Neural progenitor cell (in vitro differentiated cells): ENCODE measurements at regions not wholly inside any gene's neighbourhood (a gene's known extent, or its start where the extent isn't known, plus 50 kb on each side); places are given as distances from the start of the nearest gene placed in this dataset. TPM values are rescaled to one million over a fixed set of nuclear protein-coding genes. Genes with fewer than 3 reads are reported as not detected.
A peak's percentile ranks its signal among the peaks of the same experiment; 100 is the strongest.

Experiments used
- DNase-seq: peaks from one replicate; pipeline ENCODE4 v3.0.0-alpha.2; 2016; ENCODE audit warnings: low spot score
- H2AFZ ChIP-seq: fragments of 200-600 bp; sonication (generic); replicated peaks from 2 replicates; pipeline ENCODE4 v1.6.1; 2016; ENCODE audit warnings: antibody characterized with exemption
- H3F3A ChIP-seq: fragments of 200-600 bp; sonication (generic); 2 replicates; pipeline ENCODE4 v1.6.1; 2016; ENCODE audit warnings: antibody characterized with exemption, low read depth
- H3K27ac ChIP-seq: fragments of 200-600 bp; sonication (generic); 2 replicates; pipeline ENCODE4 v1.5.1; 2016; ENCODE audit warnings: mild to moderate bottlenecking
- H3K27me3 ChIP-seq: fragments of 200-600 bp; sonication (generic); 2 replicates; pipeline ENCODE4 v1.6.1; 2016; ENCODE audit warnings: mild to moderate bottlenecking, moderate library complexity
- H3K36me3 ChIP-seq: fragments of 200-600 bp; sonication (generic); 2 replicates; pipeline ENCODE4 v1.5.1; 2016
- H3K4me1 ChIP-seq: fragments of 200-600 bp; sonication (generic); 2 replicates; pipeline ENCODE4 v1.6.1; 2016; ENCODE audit warnings: mixed run types
- H3K4me2 ChIP-seq: fragments of 200-600 bp; sonication (generic); 2 replicates; pipeline ENCODE4 v1.6.1; 2016
- H3K4me3 ChIP-seq: fragments of 200-600 bp; sonication (generic); 2 replicates; pipeline ENCODE4 v1.5.1; 2016
- H3K79me2 ChIP-seq: fragments of 200-600 bp; sonication (generic); 2 replicates; pipeline ENCODE4 v1.6.1; 2016; ENCODE audit warnings: low read depth
- H3K9ac ChIP-seq: fragments of 200-600 bp; sonication (generic); 2 replicates; pipeline ENCODE4 v1.6.1; 2016
- H3K9me3 ChIP-seq: fragments of 200-600 bp; sonication (generic); 2 replicates; pipeline ENCODE4 v1.5.1; 2016; ENCODE audit warnings: low read depth
- H4K20me1 ChIP-seq: fragments of 200-600 bp; sonication (generic); 2 replicates; pipeline ENCODE4 v1.6.1; 2016; ENCODE audit warnings: low read depth
- H3K27ac Mint-ChIP-seq: 3 replicates; pipeline ENCODE4 v1.8.0; 2021; ENCODE audit warnings: mixed read lengths
- H3K27me3 Mint-ChIP-seq: 2 replicates; pipeline ENCODE4 v1.8.0; 2022; ENCODE audit warnings: low read depth, mild to moderate bottlenecking, inconsistent platforms, moderate library complexity, mixed read lengths; ENCODE audit not compliant: insufficient read depth
- H3K36me3 Mint-ChIP-seq: 3 replicates; pipeline ENCODE4 v1.8.0; 2021; ENCODE audit warnings: mixed read lengths
- H3K4me1 Mint-ChIP-seq: 3 replicates; pipeline ENCODE4 v1.8.0; 2021; ENCODE audit warnings: mixed read lengths
- H3K4me3 Mint-ChIP-seq: 3 replicates; pipeline ENCODE4 v1.8.0; 2021; ENCODE audit warnings: mild to moderate bottlenecking, moderate library complexity, mixed read lengths
- H3K9me3 Mint-ChIP-seq: 3 replicates; pipeline ENCODE4 v1.8.0; 2020; ENCODE audit warnings: mixed read lengths
- EZH2 ChIP-seq: fragments of 200-600 bp; sonication (generic); IDR thresholded peaks from 2 replicates; pipeline ENCODE4 v1.6.1; 2017; ENCODE audit warnings: antibody characterized with exemption, mild to moderate bottlenecking, moderate library complexity
- EZH2phosphoT487 ChIP-seq: fragments of 200-600 bp; sonication (generic); IDR thresholded peaks from 2 replicates; pipeline ENCODE4 v1.6.1; 2017; ENCODE audit warnings: antibody characterized with exemption
- small RNA-seq: library from RNA; depleted of rRNA; stranded (forward); fragments of <200 nt; gene quantifications from one replicate; pipeline ENCODE3, GENCODE V24; 2015
- TF ChIP-seq, protein P1 (sequence below): fragments of 200-600 bp; sonication (generic); IDR thresholded peaks from 2 replicates; pipeline ENCODE4 v1.5.1; 2017; ENCODE audit warnings: antibody characterized with exemption, mild to moderate bottlenecking

DNA sequence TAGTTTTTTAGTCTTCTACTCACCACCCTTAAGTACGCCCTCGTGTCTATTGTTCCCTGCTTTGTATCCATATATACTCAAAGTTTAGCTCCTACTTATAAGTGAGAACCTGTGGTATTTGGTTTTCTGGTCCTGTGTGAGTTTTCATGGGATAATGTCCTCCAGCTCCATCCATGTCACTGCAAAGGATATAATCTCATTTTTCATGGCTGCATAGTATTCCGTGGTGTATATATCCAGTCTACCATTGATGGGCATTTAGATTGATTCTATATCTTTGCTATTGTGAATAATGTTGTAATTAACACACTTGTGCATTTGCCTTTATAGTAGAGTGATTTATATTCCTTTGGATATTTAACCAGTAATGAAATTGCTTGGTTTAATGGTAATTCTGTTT is 579.9 kb downstream of the CDH18 start:
- peaks cover 2% of the 10 kb centered on the region for H3K9me3 Mint-ChIP-seq
- no peak overlapping the region for H3K4me2 ChIP-seq

DNA sequence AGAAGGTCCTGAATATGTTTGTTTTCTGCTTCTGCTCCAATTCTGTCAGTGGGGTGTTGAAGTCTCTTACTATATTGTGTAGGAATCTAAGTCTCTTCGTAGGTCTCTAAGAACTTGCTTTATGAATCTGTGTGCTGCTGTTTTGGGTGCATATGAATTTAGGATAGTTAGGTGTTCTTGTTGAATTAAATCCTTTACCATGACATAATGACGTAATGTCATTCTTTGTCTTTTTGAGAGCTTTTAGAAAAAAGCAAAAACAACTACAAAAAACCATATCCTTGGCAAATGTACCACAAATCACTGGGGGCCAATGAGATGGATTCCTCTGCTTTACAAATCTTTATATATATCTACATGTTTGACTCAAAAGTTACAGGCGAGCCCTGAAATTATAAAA is 576.1 kb downstream of the CDH18 start:
- Histone ChIP-seq H2AFZ (no peak overlapping the region), H3K9me3 (no peaks in the 10 kb centered on the region), H4K20me1 (no peaks in the 10 kb centered on the region), H3F3A (no peaks in the 10 kb centered on the region), H3K4me3 (no peak overlapping the region), H3K4me1 (no peaks in the 10 kb centered on the region), H3K27me3 (no peaks in the 10 kb centered on the region), H3K9ac (no peak overlapping the region), H3K27ac (no peak overlapping the region), H3K4me2 (no peak overlapping the region), H3K79me2 (no peaks in the 10 kb centered on the region), H3K36me3 (no peaks in the 10 kb centered on the region)
- Mint-ChIP-seq H3K27ac (no peak overlapping the region), H3K4me3 (no peak overlapping the region), H3K9me3 (peaks cover 2% of the 10 kb centered on the region), H3K36me3 (no peaks in the 10 kb centered on the region), H3K27me3 (no peaks in the 10 kb centered on the region), H3K4me1 (no peaks in the 10 kb centered on the region)
- DNase-seq: no peak
- TF ChIP-seq, protein P1, sequence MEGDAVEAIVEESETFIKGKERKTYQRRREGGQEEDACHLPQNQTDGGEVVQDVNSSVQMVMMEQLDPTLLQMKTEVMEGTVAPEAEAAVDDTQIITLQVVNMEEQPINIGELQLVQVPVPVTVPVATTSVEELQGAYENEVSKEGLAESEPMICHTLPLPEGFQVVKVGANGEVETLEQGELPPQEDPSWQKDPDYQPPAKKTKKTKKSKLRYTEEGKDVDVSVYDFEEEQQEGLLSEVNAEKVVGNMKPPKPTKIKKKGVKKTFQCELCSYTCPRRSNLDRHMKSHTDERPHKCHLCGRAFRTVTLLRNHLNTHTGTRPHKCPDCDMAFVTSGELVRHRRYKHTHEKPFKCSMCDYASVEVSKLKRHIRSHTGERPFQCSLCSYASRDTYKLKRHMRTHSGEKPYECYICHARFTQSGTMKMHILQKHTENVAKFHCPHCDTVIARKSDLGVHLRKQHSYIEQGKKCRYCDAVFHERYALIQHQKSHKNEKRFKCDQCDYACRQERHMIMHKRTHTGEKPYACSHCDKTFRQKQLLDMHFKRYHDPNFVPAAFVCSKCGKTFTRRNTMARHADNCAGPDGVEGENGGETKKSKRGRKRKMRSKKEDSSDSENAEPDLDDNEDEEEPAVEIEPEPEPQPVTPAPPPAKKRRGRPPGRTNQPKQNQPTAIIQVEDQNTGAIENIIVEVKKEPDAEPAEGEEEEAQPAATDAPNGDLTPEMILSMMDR: no peak
- TF ChIP-seq EZH2: no peak
- TF ChIP-seq EZH2phosphoT487: no peak

More for the DNA sequence above, 579.9 kb downstream of the CDH18 start:
- H3K36me3 Mint-ChIP-seq: no peaks in the 10 kb centered on the region
- Histone ChIP-seq H3K79me2 (no peaks in the 10 kb centered on the region), H2AFZ (no peak overlapping the region), H3K9ac (no peak overlapping the region), H3K27ac (no peak overlapping the region), H4K20me1 (no peaks in the 10 kb centered on the region), H3K4me3 (no peak overlapping the region), H3K4me1 (no peaks in the 10 kb centered on the region), H3K27me3 (no peaks in the 10 kb centered on the region), H3K36me3 (no peaks in the 10 kb centered on the region), H3K9me3 (no peaks in the 10 kb centered on the region), H3F3A (no peaks in the 10 kb centered on the region)
- no peak overlapping the region for H3K27ac Mint-ChIP-seq
- no peaks in the 10 kb centered on the region for H3K27me3 Mint-ChIP-seq
- DNase-seq: no peak
- TF ChIP-seq, protein P1: no peak
- no peak for TF ChIP-seq EZH2phosphoT487
- TF ChIP-seq EZH2: no peak
- no peak overlapping the region for H3K4me3 Mint-ChIP-seq
- no peaks in the 10 kb centered on the region for H3K4me1 Mint-ChIP-seq

Small RNAs in the stretch of these regions (small RNA-seq; reads per million reads assigned to genes)
- gene AC025768.1: not detected
- gene RF00017: not detected
- 0.50 reads per million, percentile 55 among the genes with 10 or more reads in this experiment for gene RF00136
- gene RN7SL58P: not detected
